Upper lobe of left lung (tissue), 4 donors: ENCODE measurements at regions not wholly inside any gene's neighbourhood (a gene's known extent, or its start where the extent isn't known, plus 50 kb on each side); places are given as distances from the start of the nearest gene placed in this dataset.

Experiments used
- CTCF ChIP-seq, 6 experiments: fragments of 450-650 bp in 4 of 6; fragments of 200-600 bp in 2 of 6; sonication (generic) in 2 of 6; IDR thresholded peaks; one replicate each; pipeline ENCODE4 v1.5.1; 2016 to 2019; ENCODE audit warnings: antibody characterized with exemption in 6 of 6
- POLR2A ChIP-seq, 4 donors: fragments of 450-650 bp; IDR thresholded peaks; one replicate each; pipeline ENCODE4 v1.5.1; 2016 to 2017; ENCODE audit warnings: antibody characterized with exemption in 4 of 4, mild to moderate bottlenecking in 2 of 4

- TF ChIP-seq CTCF (IDR thresholded peaks at IDR 0.05) = no peak
- TF ChIP-seq POLR2A (IDR thresholded peaks at IDR 0.05) = no peak
Measured at GRCh38 chr5:57063773-57064172, 110.1 kb upstream of the GPBP1 start.
